ENCODE measurements at regions not wholly inside any gene's neighbourhood (a gene's known extent, or its start where the extent isn't known, plus 50 kb on each side); places are given as distances from the start of the nearest gene placed in this dataset.

GRCh38 chr15:98452238-98452637 is 196.1 kb upstream of the IGF1R start:
- Mint-ChIP-seq H3K27ac (ENCODE audit: unreplicated experiment) (no peak overlapping the region), H3K4me3 (ENCODE audit: unreplicated experiment) (no peak overlapping the region), H3K9me3 (ENCODE audit: unreplicated experiment) (peaks cover 3% of the 10 kb centered on the region), H3K36me3 (ENCODE audit: low read depth, unreplicated experiment) (no peaks in the 10 kb centered on the region), H3K27me3 (ENCODE audit: low read depth, unreplicated experiment) (peaks cover 23% of the 10 kb centered on the region), H3K4me1 (ENCODE audit: low read depth, unreplicated experiment) (peaks cover 5% of the 10 kb centered on the region)
- Histone ChIP-seq H3K27me3 (ENCODE audit: insufficient read depth, low read length) (no peaks in the 10 kb centered on the region), H3K27ac (ENCODE audit: low read depth, low read length) (no peak overlapping the region), H3K79me2 (ENCODE audit: insufficient read depth, low read length) (no peaks in the 10 kb centered on the region), H4K20me1 (ENCODE audit: insufficient read depth, low read length) (no peaks in the 10 kb centered on the region), H3K4me1 (ENCODE audit: insufficient read depth, low read length) (no peaks in the 10 kb centered on the region), H3K4me3 (ENCODE audit: insufficient read depth, low read depth, low read length) (no peak overlapping the region), H2AFZ (ENCODE audit: low read depth, low read length) (no peak overlapping the region), H3K9me3 (ENCODE audit: insufficient read depth, low read depth, low read length) (peaks cover 3% of the 10 kb centered on the region), H3K36me3 (ENCODE audit: insufficient read depth, low read length) (no peaks in the 10 kb centered on the region), H3K9ac (ENCODE audit: low read length) (no peak overlapping the region), H3K4me2 (ENCODE audit: low read length) (no peak overlapping the region)
- DNase-seq (ENCODE audit: low read depth) (no peak), FAIRE-seq (no peak)
- TF ChIP-seq CTCF (IDR thresholded peaks at IDR 0.05; ENCODE audit: insufficient read depth, low read depth, low read length), result no peak
- TF ChIP-seq EZH2 (IDR thresholded peaks at IDR 0.05; ENCODE audit: insufficient read depth, low read length), result no peak

GRCh38 chr15:98455904-98456303 is 192.4 kb upstream of the IGF1R start:
- H3K4me1 Mint-ChIP-seq (ENCODE audit: low read depth, unreplicated experiment), result peaks cover 5% of the 10 kb centered on the region
- no peak for TF ChIP-seq EZH2 (IDR thresholded peaks at IDR 0.05; ENCODE audit: insufficient read depth, low read length)
- TF ChIP-seq CTCF (IDR thresholded peaks at IDR 0.05; ENCODE audit: insufficient read depth, low read depth, low read length), result no peak
- no peak overlapping the region for H3K4me3 ChIP-seq (ENCODE audit: insufficient read depth, low read depth, low read length)
- no peaks in the 10 kb centered on the region for H3K36me3 ChIP-seq (ENCODE audit: insufficient read depth, low read length)
- H2AFZ ChIP-seq (ENCODE audit: low read depth, low read length), result no peak overlapping the region
- no peaks in the 10 kb centered on the region for H3K9me3 ChIP-seq (ENCODE audit: insufficient read depth, low read depth, low read length)
- peaks cover 3% of the 10 kb centered on the region for H3K9me3 Mint-ChIP-seq (ENCODE audit: unreplicated experiment)
- peaks cover 2% of the 10 kb centered on the region for H3K27me3 ChIP-seq (ENCODE audit: insufficient read depth, low read length)
- H3K79me2 ChIP-seq (ENCODE audit: insufficient read depth, low read length), result no peaks in the 10 kb centered on the region
- H3K36me3 Mint-ChIP-seq (ENCODE audit: low read depth, unreplicated experiment), result no peaks in the 10 kb centered on the region
- no peak overlapping the region for H3K27ac ChIP-seq (ENCODE audit: low read depth, low read length)
- H3K4me1 ChIP-seq (ENCODE audit: insufficient read depth, low read length), result no peaks in the 10 kb centered on the region
- peak overlapping the region; percentile 70 for H3K27ac Mint-ChIP-seq (ENCODE audit: unreplicated experiment)
- no peak overlapping the region for H3K4me2 ChIP-seq (ENCODE audit: low read length)
- H3K4me3 Mint-ChIP-seq (ENCODE audit: unreplicated experiment), result no peak overlapping the region
- peak; percentile 7 for DNase-seq (ENCODE audit: low read depth)
- H3K9ac ChIP-seq (ENCODE audit: low read length), result no peak overlapping the region
- H4K20me1 ChIP-seq (ENCODE audit: insufficient read depth, low read length), result no peaks in the 10 kb centered on the region
- FAIRE-seq, result no peak
- peaks cover 19% of the 10 kb centered on the region for H3K27me3 Mint-ChIP-seq (ENCODE audit: low read depth, unreplicated experiment)

- Histone ChIP-seq H3K9me3 (ENCODE audit: insufficient read depth, low read depth, low read length) (peaks cover 3% of the 10 kb centered on the region), H3K4me1 (ENCODE audit: insufficient read depth, low read length) (no peaks in the 10 kb centered on the region), H3K4me3 (ENCODE audit: insufficient read depth, low read depth, low read length) (no peak overlapping the region), H4K20me1 (ENCODE audit: insufficient read depth, low read length) (no peaks in the 10 kb centered on the region), H3K4me2 (ENCODE audit: low read length) (no peak overlapping the region), H3K36me3 (ENCODE audit: insufficient read depth, low read length) (no peaks in the 10 kb centered on the region), H3K79me2 (ENCODE audit: insufficient read depth, low read length) (no peaks in the 10 kb centered on the region), H3K27me3 (ENCODE audit: insufficient read depth, low read length) (no peaks in the 10 kb centered on the region), H3K27ac (ENCODE audit: low read depth, low read length) (no peak overlapping the region), H3K9ac (ENCODE audit: low read length) (no peak overlapping the region), H2AFZ (ENCODE audit: low read depth, low read length) (no peak overlapping the region)
- peaks cover 23% of the 10 kb centered on the region for H3K9me3 Mint-ChIP-seq (ENCODE audit: unreplicated experiment)
- FAIRE-seq (no peak), DNase-seq (ENCODE audit: low read depth) (no peak)
- no peak overlapping the region for H3K4me3 Mint-ChIP-seq (ENCODE audit: unreplicated experiment)
- TF ChIP-seq CTCF (IDR thresholded peaks at IDR 0.05; ENCODE audit: insufficient read depth, low read depth, low read length) (no peak), EZH2 (IDR thresholded peaks at IDR 0.05; ENCODE audit: insufficient read depth, low read length) (no peak)
- H3K27ac Mint-ChIP-seq (ENCODE audit: unreplicated experiment), result no peak overlapping the region
- H3K4me1 Mint-ChIP-seq (ENCODE audit: low read depth, unreplicated experiment), result no peaks in the 10 kb centered on the region
- H3K27me3 Mint-ChIP-seq (ENCODE audit: low read depth, unreplicated experiment), result peaks cover 5% of the 10 kb centered on the region
- H3K36me3 Mint-ChIP-seq (ENCODE audit: low read depth, unreplicated experiment), result peaks cover 2% of the 10 kb centered on the region
These were observed 171.8 kb upstream of the IGF1R start for GRCh38 chr15:98476559-98476958.
